Activated CD4-positive, alpha-beta T cell treated with anti-CD3 and anti-CD28 coated beads, Interleukin-2, amount 50 U/mL, for 48 hours (primary cell): ENCODE measurements at regions not wholly inside any gene's neighbourhood (a gene's known extent, or its start where the extent isn't known, plus 50 kb on each side); places are given as distances from the start of the nearest gene placed in this dataset.

Experiments used
- DNase-seq, 2 experiments: peaks; one replicate each; pipeline ENCODE4 v3.0.0-alpha.2; 2020

DNA sequence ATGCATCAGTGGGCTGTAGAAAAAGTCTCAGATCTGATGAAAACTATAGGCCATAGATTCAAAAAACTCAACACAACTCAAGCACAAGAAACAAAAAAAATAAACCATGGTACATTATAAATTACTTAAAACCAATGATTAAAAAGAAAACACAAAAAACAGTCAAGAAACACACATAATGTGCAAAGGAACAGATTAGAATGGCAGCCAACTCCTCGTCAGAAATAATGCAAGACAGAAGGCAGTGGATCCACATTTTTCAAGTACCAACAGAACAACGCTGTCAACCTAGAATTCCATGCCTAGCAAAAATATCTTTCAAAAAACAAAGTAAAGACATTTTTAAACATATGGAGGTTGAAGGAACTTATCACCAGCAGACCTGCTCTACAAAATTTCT, 69.7 kb downstream of the PSMB1 start:
- no peak for DNase-seq

DNA sequence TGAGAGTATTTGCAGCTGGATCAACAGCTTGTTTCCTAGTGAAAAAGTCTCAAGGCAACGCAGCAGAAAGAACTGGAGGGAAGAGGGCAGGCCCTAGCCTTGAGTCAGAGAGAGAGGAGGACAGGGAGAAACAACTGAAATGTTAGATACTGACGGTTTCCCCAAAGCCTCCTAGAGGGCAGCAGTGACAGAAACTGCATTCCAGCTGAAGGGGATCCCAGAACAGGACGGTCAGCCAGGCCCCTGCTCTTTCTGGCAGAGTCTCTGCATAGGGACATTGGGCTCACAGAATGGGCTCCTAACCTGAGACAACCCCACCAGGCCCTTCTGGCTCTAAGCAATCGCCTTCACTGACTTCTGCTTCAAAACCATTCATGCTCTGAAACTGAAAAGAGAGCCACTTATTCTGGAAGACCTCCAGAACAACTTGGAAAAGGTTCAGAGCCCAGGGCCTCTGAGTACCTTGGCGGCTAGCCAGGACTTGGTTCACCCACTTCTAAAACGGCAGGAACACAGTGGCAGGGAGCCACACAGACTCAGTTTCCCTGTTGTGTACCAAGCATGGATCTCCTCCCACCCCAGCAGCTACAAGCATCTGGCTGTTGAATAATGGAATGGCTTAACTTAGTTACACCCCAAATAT, 72.9 kb downstream of the PSMB1 start:
- no peak for DNase-seq

DNA sequence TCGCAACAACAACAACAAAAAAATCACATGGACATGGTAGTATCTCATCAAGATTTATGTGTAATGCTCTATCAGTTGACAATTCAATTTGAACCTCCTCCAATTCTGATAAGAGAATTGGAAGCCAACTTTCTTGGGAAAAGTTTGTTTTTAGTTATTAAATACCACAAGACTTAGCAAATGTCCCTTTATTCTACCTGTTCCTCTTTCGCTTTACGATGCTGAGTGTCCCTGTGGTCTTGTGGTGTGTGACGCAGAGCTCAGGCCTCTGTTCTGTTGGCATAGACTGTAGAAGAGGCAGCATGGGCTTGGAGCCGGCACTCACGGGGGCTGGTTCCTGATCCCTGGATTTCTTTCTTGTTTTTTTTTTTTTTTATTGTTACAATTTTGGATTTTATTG, 76.7 kb downstream of the PSMB1 start:
- no peak for DNase-seq

DNA sequence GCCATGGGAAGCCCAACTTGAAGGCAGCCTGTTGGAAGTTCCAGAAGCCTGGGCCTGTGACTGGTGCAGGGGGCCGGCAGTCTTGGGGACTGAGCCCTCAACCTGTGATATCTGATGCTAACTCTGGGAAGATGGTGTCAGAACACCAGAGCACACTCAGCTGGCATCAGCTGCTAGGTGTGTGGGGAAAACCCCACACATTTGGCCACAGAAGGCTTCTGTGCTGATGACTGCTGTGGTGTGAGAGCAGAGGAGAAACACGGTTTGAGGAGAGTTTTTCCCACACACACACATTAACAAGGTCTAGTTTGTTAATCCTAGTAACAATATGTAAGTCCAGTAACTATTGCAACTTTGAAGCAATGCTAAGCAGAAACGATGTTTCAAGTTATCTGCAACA, 78.0 kb downstream of the PSMB1 start:
- DNase-seq: no peak

DNA sequence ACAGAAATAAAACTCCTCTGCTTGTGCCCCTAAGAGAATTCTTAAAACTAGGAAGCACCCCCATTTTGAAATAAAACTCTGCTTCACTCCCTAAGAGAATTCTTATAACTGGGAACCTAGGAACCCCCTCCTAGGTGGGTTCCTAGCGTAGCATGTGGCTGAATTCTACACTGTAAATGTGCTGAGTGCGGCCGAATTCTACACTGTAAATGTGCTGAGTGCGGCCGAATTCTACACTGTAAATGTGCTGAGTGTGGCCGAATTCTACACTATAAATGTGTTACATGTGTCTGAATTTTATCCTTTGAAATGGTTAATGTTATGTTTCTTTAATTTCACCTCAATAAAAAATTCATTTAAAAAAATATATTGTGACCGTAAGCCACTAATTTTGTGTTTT, 79.3 kb downstream of the PSMB1 start:
- DNase-seq: no peak

DNA sequence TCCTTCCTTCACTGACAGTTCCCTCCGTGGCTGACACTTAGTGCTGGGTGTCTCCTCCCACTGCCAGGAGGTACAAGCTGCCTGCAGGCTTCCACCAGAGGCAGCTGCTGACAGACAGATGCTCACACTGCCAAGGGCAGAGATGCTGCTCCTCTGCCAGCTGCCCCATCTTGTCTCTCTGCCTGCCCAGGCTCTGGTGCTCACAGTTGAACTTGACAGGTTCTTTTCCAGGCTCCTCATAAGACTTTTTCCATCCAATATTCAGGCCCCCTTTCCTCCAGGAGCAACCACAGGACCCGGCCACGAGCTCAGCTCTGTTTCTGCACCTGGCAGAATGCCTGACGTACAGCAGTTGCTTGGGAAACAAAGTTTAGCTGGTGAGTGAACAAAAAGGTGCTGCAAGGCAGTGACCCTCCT, 79.8 kb downstream of the PSMB1 start:
- DNase-seq: no peak

DNA sequence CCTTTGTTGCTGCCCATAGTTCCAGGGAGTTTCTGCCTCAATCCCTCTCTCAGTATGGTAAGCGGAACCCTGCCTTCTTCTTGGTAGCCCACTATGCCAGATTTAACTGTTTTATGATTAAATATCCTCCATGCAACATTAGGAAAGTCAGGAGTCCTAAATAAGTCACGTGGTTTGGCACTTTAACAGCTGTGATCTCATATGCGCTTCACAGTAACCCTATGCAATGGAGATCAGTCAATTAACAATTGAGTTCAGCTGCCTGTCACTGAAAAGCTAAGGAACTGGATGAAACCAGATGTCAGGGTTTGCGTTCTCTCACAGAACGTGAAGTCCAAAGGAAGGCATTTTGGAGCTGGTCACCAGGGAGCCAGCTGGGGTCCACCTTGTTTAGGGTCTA, 81.6 kb downstream of the PSMB1 start:
- no peak for DNase-seq

DNA sequence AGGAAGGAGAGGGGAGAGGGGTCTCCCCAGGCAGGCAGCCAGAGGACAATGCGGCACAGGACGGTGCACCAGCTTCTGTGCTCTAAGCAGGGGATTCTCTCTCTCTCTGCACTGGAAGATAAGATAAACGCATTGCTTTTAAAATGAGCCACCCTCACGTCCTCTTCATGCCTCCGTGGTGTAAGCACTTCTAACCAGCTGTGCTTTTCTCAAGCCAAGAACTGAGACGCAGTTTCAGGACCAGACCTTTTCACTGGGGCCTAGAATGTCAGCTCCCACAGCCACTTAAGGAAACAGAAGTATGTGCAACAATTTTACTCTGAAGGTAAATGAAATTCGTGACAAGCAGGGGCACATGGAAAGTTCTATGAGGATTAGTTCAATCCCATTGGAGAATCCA, 82.4 kb downstream of the PSMB1 start:
- DNase-seq: no peak

DNA sequence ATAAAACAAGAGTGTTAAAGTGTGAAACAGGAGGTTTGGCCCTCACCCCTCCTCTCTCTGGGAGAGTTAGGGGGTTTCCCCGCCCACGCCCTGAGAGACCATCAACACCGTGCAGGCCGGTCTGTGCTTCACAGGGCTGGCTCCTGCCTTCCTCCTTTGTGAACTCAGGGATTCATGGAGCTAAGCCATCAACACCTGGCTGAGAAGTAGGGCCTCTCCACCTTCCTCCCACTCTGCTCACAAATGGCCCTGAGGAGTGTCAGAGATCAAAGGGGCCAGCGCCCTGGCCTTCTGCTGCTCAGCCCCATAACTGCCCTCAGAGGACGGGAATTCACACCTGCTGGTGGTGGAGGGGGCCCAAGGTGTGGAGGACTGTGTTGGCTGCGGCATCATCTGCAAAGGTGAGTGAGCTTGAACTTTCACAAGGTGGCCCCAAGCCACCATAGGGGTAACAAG, 88.6 kb downstream of the PSMB1 start:
- DNase-seq: no peak

DNA sequence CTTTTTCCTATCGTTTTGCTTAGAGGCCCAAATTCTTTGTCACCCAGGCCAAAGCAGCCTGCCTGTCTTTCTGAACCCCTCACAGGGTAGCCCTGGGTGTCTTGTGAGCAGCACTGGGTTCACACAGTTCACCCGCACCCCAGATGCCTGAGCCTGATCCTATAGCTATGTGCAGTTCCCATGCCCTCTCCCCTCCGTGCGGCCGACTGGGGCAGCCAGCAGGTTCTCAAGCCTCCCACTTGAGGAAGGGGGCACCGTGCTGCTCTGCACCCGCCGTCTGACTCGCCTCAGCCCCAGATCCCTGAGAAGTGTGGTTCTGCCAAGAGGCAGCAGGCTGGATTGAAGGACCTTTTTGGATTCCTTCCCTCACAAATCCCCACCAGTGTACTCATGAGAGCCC, 89.0 kb downstream of the PSMB1 start:
- DNase-seq: no peak

DNA sequence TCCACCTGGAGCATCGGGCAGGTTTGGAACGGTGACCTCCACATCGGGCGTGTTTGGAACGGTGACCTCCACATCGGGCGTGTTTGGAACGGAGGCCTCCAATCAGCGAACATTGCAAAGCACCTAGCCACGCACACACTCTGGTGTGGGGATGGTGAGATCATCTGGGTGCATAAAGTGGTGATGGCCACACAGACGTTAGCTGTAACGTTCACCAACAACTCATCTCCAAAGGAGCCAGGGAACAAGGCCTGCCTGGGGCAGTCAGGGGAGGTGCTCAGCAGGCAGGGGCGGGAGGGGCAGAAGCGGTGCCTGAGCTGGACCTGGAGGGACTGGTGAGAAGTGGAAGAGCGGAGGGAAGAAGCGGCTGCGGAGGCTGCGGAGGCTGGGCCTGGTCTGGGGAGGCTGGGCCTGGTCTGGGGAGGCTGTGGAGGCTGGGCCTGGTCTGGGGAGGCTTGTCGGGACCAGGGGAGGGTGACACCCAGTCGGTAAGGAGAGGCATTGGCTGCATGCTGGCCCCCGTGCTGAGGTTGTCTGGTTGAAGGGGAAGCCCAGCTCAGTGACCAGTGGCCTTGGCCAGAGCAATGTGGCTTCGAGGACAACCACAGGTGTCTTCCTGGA, 89.9 kb downstream of the PSMB1 start:
- no peak for DNase-seq

DNA sequence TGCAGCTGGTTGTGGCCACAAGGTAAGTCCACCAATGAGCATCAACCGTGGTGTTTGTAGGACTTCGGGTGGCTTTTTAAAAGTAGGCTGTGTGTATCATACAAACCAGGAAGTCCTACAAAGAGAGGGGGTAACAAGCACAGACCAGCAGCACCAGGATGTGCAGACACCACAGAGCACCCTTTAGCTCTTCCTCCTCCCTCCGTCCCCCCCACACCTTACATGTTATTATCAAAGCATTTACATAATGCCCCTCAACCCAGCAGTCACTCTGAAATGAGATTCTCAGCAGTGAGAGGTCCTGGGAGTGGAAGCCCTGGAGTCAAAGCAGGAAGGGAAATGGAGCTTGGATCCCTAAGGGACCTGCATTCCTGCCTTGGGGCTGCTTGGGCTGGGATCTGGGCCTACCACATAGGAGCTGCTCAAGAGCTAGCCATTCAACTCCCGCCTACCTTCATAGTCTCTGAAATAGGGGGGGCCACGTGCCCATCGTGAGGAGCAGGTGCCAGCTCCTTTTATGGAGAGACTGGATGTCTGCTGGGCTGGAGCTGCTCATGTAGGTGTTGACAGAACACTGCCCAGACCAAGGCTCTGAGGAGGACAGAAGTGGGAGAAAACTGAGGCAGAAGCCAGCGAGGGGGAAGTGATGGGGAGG, 90.6 kb downstream of the PSMB1 start:
- no peak for DNase-seq

DNA sequence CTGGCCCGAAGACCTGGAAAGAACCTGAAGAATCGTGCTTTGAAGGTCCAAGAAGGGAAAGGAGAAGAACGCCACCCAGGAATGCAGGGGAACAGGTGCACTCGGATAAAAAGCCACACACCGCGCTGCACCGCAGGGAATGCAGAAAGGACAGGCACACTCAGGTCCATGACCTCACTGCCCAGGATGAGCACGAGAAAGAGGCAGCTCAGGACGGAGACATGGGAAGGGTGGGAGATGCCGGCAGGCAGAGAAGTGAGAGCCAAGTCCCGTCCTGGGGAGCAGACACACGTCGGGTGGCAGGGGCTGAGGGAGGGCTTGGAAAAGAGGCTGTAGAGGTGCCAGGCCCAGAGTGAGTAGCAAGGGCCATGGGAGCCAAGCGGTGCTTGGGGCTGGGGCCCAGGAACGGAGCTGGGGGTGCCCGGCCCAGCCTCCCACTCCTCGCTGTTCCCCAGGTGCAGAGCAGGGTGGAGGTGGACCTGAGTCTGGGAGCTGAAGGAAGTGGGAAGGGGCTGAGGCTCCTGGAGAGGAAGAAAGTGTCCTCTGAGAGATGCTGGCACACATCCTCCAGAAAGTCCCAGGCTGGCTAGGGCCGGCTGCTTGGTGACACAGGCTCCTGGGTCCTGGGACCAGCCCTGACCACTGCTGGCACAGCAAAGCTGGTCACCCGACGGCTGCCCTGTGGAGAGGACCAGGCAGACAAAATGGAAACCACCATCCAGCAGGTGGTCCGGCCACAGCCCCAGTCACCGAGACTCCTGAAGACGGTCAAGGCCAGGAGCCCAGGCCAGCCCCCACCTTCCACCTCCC, 91.3 kb downstream of the PSMB1 start:
- DNase-seq: no peak

DNA sequence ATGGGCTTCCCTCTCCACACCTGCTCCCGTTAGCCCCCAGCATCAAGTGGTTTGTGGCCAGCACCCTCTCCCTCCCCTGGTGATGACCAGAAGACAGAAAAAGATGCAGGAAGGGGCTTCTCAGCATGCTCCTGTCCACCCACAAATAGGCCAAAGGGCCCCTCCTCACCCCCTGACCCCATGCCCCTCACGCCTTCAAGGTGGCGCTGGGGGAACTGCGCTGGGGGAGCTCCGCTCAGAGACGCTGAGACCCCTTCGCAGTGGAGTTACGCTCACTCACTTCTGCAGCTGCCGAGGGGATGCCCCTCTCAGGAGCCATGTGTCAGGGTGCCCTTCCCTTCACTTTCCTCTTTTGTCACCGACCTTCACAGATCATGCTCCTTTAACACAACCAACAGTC, 92.0 kb downstream of the PSMB1 start:
- DNase-seq: no peak

DNA sequence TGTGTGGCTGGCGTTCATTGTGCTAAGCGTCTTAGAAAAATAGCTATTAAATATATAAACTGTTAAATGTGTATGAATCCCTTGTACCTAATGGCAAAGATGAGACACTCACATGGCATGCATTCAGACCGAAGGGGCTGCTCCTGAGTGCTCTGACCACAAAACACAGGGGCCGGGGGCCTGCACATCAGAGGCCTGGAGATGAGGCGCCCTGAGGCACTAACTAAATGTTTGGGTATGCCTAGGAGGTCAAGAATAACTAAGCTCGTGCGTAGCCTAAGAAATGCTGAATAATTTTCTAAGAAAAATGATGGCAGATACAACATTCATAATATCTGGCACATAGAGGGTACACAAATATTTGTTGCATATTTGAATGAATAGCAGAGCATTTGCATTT, 92.5 kb downstream of the PSMB1 start:
- no peak for DNase-seq

DNA sequence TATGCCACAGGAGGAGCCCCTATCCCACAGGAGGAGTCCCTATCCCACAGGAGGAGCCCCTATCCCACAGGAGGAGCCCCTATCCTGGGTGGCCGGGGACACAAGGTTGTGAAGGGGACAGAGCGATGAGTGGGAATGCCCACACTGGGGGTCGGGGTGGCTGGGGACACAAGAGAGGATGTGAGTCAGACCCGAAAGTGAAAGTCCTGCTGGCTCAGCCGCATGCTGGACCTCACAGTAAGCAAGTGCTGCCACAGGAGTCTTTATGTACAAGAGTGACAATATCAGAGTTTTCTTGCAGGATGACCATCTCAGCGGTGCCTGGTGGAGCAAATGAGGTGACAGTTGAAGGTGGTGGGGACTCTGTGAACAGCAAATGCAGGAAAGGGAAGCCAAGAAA, 93.7 kb downstream of the PSMB1 start:
- peak; percentile 8 to 17 for DNase-seq

DNA sequence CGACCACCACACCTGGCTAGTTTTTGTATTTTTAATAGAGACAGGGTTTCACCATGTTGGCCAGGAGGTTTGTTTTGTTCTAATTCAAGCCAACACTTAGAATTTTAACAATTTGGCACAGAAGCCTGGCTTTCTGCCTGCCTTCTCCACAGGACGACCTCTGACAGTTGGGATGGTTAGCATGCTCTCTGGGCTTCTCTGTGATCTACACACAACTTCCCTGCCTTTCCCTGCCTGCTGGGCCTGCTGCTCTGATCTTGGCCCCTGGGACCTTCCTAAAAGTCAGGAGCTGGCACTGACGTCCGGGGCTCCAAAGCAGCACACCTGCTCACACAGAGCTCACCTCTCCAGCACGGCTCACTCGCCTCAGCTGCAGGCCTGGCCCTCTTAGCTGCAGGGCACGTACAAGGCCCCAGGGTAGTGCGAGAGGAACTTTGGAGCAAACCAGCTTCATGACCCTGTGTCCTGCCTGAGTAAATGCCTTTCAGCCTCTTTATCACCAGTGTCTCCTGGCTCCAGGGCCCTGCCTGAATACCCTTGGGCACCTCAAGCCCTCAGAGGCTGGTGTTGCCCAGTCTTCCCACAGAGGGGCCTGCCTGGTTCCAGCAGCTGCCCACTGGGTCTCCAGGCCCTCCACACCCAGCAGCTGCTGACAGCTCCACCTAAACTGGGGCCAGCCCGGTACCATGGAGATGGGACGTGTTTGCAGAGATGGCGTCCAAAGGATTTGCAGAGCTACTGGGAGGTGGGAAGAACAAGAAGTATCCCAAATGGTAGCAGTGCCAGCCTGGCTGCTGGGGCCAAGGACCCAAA, 96.0 kb downstream of the PSMB1 start:
- no peak for DNase-seq
